SK-N-SH treated with all-trans-retinoic acid at 6 μM for 48 hours (cell line): ENCODE measurements at regions not wholly inside any gene's neighbourhood (a gene's known extent, or its start where the extent isn't known, plus 50 kb on each side); places are given as distances from the start of the nearest gene placed in this dataset.

Experiments
- ARNTL ChIP-seq: fragments of 450-650 bp; formaldehyde crosslinking; IDR thresholded peaks from 2 replicates; pipeline ENCODE4 v1.5.0; 2020; ENCODE audit warnings: low read depth, mild to moderate bottlenecking, moderate library complexity, borderline replicate concordance
- BACH2 ChIP-seq: fragments of 250-450 bp; sonication (Bioruptor Pico); IDR thresholded peaks from 2 replicates; pipeline ENCODE4 v1.9.0; 2021; ENCODE audit warnings: mild to moderate bottlenecking, borderline replicate concordance
- POU6F1 ChIP-seq: fragments of 250-450 bp; sonication (Bioruptor Pico); IDR thresholded peaks from 2 replicates; pipeline ENCODE4 v1.8.0; 2021; ENCODE audit warnings: low read depth, mild to moderate bottlenecking, moderate library complexity, borderline replicate concordance
- ZC3H10 ChIP-seq: fragments of 250-450 bp; sonication (Bioruptor Pico); IDR thresholded peaks from 2 replicates; pipeline ENCODE4 v1.5.1; 2021; ENCODE audit warnings: mild to moderate bottlenecking, moderate library complexity
- ZFP3 ChIP-seq: fragments of 250-450 bp; sonication (Bioruptor Pico); IDR thresholded peaks from 2 replicates; pipeline ENCODE4 v1.5.0; 2020; ENCODE audit warnings: mild to moderate bottlenecking, moderate library complexity
- ZNF565 ChIP-seq: fragments of 450-650 bp; formaldehyde crosslinking; conservative IDR thresholded peaks from 2 replicates; pipeline ENCODE4 v1.5.0; 2020; ENCODE audit warnings: low read depth, mild to moderate bottlenecking, moderate library complexity
- ZNF8 ChIP-seq: fragments of 450-650 bp; formaldehyde crosslinking; IDR thresholded peaks from 2 replicates; pipeline ENCODE4 v1.5.0; 2020; ENCODE audit warnings: mild to moderate bottlenecking, moderate library complexity
- TF ChIP-seq, protein P1 (sequence below): fragments of 250-450 bp; sonication (Bioruptor Pico); IDR thresholded peaks from 2 replicates; pipeline ENCODE4 v1.8.0; 2020; ENCODE audit warnings: mild to moderate bottlenecking, moderate library complexity, borderline replicate concordance

DNA sequence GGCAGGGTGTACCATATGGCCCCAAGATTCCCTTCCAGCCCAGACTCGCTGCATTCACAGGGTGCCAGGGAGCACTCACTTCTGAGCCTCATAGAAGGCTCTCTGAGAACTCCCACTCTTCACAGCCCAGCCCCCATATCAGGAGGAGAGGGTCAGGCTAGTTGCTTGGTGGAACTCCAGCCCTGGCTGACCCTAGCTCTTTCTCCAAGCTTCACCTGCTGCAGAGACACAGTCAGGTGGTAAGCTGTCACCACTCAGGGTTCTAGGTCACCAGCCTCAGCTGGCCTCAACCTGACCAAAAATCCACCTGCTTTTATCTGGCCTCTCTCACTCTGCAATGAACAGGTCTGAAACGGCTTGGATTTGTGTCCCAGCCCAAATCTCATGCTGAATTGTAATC, 162.7 kb upstream of the MLN start:
- TF ChIP-seq ZFP3 (CRISPR knock-in tag) = no peak
- TF ChIP-seq ARNTL (CRISPR knock-in tag) = no peak
- TF ChIP-seq, protein P1, sequence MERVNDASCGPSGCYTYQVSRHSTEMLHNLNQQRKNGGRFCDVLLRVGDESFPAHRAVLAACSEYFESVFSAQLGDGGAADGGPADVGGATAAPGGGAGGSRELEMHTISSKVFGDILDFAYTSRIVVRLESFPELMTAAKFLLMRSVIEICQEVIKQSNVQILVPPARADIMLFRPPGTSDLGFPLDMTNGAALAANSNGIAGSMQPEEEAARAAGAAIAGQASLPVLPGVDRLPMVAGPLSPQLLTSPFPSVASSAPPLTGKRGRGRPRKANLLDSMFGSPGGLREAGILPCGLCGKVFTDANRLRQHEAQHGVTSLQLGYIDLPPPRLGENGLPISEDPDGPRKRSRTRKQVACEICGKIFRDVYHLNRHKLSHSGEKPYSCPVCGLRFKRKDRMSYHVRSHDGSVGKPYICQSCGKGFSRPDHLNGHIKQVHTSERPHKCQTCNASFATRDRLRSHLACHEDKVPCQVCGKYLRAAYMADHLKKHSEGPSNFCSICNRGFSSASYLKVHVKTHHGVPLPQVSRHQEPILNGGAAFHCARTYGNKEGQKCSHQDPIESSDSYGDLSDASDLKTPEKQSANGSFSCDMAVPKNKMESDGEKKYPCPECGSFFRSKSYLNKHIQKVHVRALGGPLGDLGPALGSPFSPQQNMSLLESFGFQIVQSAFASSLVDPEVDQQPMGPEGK = no peak
- TF ChIP-seq ZC3H10 (CRISPR knock-in tag) = no peak
- no peak for TF ChIP-seq ZNF8
- TF ChIP-seq POU6F1 (CRISPR knock-in tag) = no peak
- TF ChIP-seq ZNF565 (CRISPR knock-in tag) = no peak
- TF ChIP-seq BACH2 (CRISPR knock-in tag) = no peak
